GM18517 (cell line): ENCODE measurements at regions not wholly inside any gene's neighbourhood (a gene's known extent, or its start where the extent isn't known, plus 50 kb on each side); places are given as distances from the start of the nearest gene placed in this dataset.

Source experiments
- ATAC-seq: cut with Tn5 transposase; IDR thresholded peaks from one replicate; pipeline ENCODE4 v1.9.1; 2021; ENCODE audit warnings: mild to moderate bottlenecking, moderate library complexity; ENCODE audit not compliant: unreplicated experiment

DNA sequence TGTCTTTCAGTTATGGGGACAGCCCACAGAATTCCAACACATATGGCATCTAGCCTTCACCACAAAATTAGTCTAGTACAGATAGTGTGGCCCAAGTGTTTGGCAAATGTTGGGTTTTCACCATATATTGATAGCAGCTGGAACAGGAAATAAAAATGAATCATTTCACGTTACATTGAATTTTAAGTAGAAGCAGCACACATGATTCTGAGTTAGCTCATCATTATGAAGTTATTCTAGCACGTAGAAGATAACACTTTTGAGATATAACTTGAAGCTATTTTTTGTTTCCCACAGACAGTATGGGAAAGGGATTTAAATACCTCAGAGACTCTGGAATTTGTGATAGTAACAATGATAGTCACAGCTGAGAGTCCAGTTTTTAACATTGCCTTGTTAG lies 118.7 kb downstream of the FAT4 start:
- ATAC-seq: no peak

DNA sequence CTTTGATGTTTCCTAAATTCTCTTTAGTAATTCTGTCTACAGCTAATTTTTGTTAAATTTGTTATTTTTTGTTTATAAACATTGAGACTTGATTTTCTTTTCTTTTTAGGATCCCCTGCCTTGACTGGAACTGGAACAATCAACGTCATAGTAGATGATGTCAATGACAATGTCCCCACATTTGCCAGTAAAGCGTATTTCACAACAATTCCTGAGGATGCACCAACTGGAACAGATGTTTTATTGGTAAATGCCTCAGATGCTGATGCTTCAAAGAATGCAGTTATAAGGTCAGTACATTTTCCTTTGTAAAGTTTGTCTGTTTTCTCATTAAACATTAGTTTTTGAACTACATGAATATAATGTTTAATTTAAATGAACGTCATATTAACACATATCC lies 119.4 kb downstream of the FAT4 start:
- no peak for ATAC-seq

DNA sequence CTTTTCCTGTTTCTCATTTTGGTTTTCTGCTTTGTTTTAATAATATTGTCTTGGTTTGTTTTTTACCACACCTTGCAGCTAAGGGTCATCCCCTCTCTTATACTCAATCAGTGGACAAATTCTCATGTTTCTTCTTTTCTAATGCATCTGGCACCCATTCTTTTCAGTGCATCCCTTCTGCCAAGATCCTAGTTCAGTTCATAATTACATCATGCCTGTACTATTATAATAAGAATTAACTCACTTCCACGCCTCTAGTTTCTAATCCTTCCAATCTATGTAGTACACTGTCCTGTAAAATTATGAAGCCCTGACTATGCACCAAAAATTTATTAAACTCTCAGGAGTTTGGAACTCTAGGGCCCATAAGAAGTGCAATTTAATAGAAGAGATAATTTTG lies 126.1 kb downstream of the FAT4 start:
- ATAC-seq: no peak

DNA sequence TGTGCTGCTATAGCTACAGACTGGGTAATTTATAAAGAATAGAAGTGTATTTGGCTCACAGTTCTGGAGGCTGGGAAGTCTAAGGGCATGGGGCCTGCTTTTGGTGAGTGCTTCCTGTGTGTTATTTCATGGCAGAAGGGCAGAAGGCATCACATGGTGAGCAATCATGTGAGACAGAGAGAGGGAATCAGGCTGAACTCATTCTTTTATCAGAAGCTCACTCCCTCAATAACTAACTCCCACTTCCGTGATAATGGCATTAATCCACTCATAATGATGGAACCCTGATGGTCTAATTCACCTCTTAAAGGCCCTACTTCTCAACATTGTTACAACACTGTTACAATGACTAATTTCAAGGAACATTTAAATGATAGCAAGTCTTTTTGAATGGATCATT lies 129.4 kb downstream of the FAT4 start:
- no peak for ATAC-seq

DNA sequence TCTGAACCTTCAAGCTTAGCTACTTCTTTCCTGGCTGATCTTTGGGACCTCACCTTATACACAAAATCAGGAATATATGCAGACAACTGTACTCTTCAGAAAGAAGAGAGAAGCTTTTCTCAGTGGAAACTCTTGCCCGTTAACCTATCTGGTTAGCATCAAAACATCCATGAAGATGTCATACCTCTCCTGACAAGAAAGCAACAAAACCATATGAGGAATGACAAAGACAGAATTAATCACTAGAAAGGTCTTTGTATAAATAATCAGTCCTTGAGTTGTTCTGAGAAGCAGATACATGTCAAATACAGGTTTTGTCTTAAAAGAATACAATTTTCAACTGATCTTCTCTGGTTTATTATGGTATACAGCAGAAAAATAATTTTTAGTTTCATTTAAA lies 130.8 kb downstream of the FAT4 start:
- no peak for ATAC-seq

DNA sequence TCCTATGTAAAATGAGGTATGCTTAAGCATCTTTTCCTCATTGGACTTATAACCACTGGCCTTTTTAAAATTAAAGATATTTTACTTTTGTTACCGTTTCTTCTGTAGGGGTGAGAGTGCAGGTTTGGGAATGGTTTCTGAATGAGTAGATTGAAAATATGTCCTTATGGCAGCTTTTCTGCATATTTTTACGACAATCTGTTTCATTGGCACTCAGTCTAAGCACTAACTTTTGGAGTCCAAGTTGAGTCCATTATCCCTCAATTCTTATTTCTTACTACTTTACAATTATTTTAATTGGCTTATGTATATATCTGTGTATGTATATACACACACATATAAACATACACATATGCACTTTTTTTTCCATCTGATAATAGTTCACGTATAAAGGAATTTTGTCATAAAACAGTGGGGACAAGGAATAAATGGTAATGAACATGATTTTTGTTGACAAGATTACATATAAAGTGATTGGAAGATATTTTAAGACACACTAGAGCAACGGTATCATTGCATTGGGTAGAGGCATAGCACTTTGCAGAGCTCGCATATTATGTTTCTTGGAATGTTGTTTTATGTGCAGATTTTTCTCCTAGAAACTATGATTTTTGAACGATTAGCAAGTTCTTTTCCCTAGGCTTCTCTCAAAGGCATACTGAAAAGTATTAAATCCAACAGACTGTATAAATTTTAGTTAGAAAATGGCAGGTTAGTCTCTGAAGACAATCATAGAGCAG lies 133.0 kb downstream of the FAT4 start:
- ATAC-seq: no peak

DNA sequence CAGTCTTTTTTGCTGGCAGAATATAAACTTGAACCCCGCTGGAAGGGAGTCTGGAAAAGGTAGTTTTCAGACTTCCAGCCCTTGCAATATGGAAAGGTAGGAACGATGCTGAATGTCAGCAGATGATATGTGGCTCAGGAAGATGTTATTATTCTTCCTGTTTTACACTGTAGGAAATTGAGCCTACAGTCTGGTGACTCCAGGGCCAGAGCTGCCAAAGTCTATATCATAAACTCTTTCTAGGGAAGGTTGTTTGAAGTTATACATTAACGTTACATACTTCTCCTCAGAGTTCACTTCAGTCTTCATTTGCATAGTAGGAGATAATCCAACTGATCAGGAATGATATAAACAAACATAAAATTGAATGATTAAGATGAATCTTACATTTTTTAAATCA lies 141.3 kb downstream of the FAT4 start:
- ATAC-seq: no peak

DNA sequence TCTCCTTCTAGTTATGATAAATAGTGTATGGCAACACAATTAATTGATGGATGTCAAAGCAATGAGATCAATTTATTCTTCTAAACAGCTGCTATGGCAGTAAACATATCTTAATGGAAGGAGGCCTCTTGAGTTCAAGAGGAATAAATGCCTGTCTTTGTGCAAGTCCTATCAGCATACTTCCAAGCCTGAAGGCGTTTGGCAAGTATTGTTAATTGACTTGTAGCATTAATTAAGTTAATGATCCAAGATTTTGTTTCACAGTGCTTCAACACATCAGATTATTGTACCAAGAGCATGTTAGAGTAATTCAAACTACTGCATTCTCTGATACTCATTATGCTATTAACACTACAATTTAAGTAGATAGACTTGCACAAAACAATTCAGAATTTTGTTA lies 144.8 kb downstream of the FAT4 start:
- no peak for ATAC-seq

DNA sequence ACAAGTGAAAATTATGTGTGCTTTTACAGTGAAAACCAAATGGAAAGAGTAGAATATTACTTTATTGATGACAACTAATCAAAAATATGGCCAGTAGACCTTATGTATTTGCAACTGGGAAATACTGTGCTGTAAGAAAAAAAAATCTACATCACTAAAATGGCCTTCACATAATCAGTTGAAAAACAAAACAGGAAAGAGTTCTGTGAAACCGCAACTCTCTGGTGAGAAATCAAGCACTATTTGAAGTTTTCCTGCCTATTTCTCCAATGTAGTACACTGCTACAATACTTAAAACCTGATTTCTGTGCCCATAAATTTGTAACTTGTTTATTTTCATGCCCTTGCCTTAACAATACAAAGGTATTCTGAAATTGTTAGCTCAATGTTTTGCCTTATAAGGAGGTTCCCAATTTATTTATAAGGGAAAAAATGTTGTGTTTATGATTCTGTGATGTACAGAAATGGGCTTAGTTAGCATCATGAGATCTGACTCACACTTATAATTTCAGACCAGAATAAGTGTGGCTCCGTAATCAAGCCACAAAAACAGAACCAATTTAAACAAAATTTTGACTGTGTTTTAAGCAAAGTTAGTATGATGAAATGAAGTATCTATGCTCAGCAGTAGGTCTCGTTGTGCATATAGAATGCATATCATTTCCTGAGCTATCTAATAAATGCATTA lies 147.1 kb downstream of the FAT4 start:
- ATAC-seq: no peak

DNA sequence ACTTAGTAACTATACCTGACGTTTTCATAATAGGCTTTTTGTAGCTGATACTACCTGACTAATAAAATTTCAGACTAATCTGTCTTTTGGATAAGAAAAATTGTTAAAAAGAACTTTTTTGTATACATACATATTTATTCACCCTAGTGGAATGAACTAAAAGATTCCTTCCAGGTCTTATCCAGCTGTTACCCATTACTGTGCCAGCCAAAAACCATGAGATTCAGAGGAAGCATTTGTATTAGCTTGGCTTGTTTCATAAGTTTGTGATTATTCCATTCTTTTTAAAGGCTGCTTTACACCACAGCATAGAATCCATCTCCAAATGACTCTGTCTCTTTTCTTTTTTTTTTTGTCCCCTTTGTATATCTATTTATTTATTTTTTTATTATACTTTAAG lies 149.4 kb downstream of the FAT4 start:
- no peak for ATAC-seq

DNA sequence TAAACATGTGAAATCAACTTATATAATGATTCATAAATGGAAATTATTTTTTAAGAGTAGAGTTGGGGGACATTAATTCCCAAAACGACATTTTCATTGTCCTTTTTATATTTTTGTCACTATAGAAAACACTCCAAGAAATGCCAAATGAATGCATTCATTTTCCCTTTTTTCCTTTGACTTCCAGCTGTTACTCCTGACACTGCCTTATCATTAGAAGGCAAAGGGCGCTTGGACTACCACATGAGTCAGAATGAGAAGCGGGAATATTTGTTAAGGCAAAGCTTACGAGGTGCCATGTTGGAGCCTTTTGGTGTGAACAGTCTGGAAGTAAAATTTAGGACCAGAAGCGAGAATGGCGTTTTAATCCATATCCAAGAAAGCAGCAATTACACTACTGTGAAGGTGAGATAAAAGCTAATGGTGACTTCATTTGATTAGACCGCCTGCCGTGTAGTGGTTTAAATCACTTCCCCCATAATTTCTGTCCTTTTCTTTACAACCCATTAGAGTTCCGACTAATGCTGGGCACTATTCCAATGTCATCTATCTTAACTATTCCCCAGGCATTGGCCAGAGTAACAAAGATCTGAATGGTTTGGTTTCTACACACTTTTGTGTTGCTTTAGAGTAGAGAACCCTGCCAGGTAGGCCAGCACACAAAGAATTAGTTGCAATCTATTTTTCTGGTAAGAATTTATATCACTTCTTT lies 166.7 kb downstream of the FAT4 start:
- ATAC-seq: no peak

DNA sequence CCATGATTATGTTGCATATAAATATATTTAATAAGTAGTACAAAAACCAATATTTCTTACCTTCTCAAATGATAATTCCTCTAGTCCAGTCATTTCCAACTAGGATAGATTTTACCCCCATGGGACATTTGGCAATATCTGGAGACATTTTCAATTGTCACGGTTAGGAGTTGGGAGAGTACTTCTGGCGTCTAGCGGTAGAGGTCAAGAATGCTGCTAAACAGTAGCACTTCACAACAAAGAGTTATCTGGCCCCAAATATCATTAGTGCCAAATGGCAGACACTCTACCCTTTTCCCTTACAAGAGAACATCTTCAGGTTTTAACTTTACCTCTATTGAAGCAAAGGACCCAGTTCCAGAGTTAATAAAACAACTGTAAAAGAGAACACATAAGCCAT lies 168.1 kb downstream of the FAT4 start:
- ATAC-seq: no peak

DNA sequence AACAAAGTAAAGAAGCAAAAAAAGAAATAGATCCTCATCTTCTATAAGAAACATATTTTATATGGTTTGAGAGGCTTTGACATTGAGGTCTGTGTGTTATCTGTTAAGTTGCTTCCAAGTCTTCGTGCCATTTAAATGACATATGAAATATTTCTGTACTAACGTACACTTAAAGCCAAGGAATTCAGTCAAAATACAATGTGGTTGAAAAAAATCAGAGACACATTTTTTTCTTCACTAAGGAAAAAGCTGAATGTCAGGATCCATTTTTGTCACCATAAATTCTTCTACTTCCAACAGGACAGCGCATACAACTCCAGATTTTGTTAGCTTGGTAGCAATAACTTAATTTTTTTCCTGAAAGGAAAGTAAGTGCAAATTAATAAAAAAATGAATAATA lies 168.5 kb downstream of the FAT4 start:
- no peak for ATAC-seq

DNA sequence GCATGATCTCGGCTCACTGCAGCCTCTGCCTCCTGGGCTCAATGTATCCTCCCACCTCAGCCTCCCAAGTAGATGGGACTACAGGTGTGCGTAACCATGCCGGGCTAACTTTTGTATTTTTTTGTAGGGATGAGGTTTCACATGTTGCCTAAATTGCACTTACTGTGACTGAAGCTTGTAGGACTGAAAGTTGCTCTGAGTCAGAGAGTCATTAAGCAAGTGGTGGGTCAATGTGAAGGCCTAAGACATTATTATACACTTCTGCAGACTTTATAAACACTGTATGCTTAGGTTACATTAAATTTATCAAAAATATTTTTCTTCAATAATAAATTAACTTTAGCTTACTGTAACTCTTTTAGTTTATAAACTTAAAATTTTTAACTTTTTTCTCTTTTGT lies 170.2 kb downstream of the FAT4 start:
- no peak for ATAC-seq

DNA sequence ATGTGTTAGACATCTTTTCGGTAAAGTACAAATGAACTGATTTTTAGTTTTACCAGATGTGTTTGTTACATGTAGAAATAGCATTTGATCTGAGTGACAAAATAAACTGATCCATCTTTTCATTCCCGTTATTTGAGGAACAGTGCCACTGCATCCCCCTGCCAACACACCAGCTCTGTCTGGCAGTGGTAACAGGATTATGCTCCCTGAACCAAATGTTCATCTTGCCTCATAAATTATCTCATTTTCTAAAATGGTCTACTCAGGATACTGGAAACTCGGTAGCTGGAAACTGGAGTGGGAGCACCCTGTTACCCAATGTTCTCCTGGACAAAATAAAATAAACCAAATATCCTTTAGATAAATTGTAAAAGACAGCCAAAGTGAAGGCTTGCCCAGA lies 171.6 kb downstream of the FAT4 start:
- ATAC-seq: no peak

DNA sequence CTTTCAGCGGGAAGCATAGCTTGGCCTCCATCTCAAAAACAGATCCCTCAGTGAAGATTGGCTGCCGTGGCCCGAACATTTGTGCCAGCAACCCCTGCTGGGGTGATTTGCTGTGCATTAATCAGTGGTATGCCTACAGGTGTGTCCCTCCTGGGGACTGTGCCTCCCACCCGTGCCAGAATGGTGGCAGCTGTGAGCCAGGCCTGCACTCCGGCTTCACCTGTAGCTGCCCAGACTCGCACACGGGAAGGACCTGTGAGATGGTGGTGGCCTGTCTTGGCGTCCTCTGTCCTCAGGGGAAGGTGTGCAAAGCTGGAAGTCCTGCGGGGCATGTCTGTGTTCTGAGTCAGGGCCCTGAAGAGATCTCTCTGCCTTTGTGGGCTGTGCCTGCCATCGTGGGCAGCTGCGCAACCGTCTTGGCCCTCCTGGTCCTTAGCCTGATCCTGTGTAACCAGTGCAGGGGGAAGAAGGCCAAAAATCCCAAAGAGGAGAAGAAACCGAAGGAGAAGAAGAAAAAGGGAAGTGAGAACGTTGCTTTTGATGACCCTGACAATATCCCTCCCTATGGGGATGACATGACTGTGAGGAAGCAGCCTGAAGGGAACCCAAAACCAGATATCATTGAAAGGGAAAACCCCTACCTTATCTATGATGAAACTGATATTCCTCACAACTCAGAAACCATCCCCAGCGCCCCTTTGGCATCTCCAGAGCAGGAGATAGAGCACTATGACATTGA lies 175.4 kb downstream of the FAT4 start:
- no peak for ATAC-seq

DNA sequence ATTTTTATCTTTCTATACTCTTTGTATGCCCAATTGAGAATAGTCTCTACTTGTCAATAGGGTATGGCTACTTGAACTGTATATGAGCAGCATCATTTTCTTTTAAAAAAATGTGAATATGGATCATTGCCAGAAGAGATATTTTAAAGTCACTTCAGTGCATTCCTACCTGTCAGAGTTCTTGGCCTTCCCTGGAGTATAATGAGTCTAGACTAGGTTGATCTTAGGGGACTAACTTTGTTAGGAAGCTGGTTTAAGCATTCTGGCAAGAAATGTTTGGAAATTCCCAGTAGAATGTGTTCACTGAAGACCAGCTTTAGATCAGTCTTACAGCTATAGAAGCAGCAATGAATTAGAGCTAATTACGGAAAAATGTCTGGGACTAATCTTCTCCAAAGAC lies 178.2 kb downstream of the FAT4 start:
- no peak for ATAC-seq

DNA sequence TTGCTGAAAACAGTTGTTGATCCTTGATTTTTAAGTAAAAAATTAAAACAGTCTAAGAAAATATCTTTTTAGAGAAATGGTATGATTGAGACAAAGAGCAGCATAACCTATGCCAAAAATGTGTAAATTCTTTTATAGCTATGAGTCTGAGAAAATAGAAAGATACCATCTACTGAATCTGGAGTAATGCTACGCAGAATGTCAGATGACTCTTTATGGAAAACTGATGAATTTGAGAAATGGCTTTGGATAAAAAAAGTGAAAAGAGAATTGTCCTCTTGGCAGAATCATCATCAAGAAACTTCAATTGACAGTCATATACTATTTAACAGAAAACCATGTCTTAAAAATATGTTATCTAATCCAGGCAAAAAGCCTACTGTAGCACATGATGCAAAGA lies 183.1 kb downstream of the FAT4 start:
- ATAC-seq: no peak

DNA sequence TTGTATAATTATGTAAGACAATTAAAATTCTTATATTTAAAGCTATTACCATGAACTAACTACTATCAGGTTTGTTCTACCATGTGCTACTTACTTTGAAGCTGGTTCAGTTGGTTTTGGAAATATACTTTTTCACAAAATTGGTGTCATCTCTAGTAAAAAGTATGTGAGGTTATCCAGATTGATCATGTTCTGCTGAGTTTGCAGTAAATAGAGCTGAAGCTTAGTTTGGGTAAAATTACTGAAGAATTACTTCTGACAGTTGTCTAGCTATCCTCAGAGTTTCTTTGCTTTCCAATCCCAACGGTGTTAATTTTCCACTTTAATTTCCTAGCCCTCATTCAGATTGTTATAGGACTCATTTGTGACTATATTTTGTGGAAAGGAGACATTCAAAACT lies 184.2 kb downstream of the FAT4 start:
- no peak for ATAC-seq

DNA sequence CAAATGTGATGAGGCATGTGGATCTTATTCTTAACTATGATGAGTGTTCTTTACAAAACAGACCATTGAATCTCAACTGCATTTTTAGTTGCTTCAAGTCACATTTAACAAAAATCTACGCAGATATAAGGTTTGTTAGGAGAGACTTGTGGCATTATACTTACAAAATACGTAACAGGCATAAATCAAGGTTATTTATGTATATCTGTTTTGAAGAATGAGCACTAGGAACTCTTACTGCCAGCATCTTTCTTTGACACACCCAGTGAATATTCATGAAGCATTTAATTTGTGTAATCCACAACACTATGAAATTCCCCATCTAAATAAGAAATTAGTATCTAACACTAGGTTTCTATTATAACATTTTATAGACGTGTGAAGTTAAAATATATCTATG lies 186.3 kb downstream of the FAT4 start:
- ATAC-seq: no peak

DNA sequence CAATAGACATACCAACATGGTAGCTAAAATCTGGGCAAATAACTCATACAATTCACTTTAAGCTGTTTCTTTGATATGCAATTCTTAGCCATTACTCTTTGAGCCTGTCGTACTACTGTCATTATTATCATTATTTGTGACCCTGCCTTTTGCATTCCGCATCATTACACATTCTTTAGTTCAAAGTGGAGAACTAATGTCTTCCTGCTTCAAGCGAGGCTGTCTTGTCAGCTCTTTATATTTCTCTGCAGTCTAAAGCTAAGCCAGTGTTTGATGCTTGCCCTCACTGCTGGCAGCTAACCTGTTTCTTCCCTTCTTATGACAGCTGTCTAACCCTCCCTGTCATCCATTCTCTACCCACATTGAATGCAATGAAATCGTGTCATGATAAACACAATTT lies 186.8 kb downstream of the FAT4 start:
- ATAC-seq: no peak

DNA sequence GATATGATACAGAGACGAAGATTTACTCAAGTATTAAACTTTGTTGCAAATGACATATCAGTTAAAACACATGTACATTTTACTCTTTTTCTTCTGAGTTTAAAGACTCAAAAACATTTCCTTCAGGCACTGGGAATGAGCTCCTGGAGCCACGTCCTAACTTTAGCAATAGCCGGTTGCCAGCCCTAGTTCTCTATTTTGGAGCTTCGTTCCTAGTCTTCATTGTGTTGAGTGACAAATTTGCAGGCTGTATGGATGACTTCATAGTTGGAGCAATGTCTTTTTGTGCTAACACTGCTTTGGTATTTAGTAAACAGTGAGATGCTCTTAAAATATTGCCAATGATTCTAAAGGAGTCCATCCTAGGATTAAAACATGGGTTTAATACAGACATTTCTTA lies 190.9 kb downstream of the FAT4 start:
- ATAC-seq: no peak
